ENCODE measurements at regions not wholly inside any gene's neighbourhood (a gene's known extent, or its start where the extent isn't known, plus 50 kb on each side); places are given as distances from the start of the nearest gene placed in this dataset.

GRCh38 chr3:180325958-180326357 lies 276.0 kb upstream of the TTC14 start:
- Histone ChIP-seq H3K36me3 (no peaks in the 10 kb centered on the region), H3K4me3 (no peak overlapping the region), H3K27me3 (no peaks in the 10 kb centered on the region), H3K4me1 (no peaks in the 10 kb centered on the region), H3K27ac (no peak overlapping the region), H3K9me3 (no peaks in the 10 kb centered on the region)
- 59 to 81% methylated on average over 3 of the region's 3 CpGs for WGBS, 2 donors
- no peak for ATAC-seq
- intact Hi-C loops (cut with DNase I), result no loop called here
- DNase-seq, result no peak
- no peak for TF ChIP-seq CTCF (IDR thresholded peaks at IDR 0.05)

- H3K36me3 ChIP-seq, result no peaks in the 10 kb centered on the region
- DNase-seq (no peak), ATAC-seq (no peak)
- H3K27ac ChIP-seq, result no peak overlapping the region
- peaks cover 0 to 16% (median 0%) of the 10 kb centered on the region in 11 donors for H3K9me3 ChIP-seq
- H3K4me1 ChIP-seq, result no peaks in the 10 kb centered on the region
- H3K4me3 ChIP-seq, result no peak overlapping the region
- 71 to 80% methylated on average over 3 of the region's 3 CpGs for WGBS, 2 donors
- intact Hi-C loops (cut with DNase I), result no loop called here
- H3K27me3 ChIP-seq, result no peaks in the 10 kb centered on the region
- no peak for TF ChIP-seq CTCF (IDR thresholded peaks at IDR 0.05)
Measured at GRCh38 chr3:180329187-180329586, 272.8 kb upstream of the TTC14 start.

- 72 to 82% methylated on average over 2 of the region's 2 CpGs for WGBS, 2 donors
- no peak overlapping the region for H3K4me3 ChIP-seq
- DNase-seq, result no peak
Measured at GRCh38 chr3:180329847-180330246, 272.1 kb upstream of the TTC14 start.

GRCh38 chr3:180330440-180330839 lies 271.5 kb upstream of the TTC14 start:
- H3K9me3 ChIP-seq, result peaks cover 0 to 16% (median 0%) of the 10 kb centered on the region in 11 donors
- H3K27ac ChIP-seq, result no peak overlapping the region
- DNase-seq (no peak), ATAC-seq (no peak)
- intact Hi-C loops (cut with DNase I), result no loop called here
- no peak for TF ChIP-seq CTCF (IDR thresholded peaks at IDR 0.05)
- H3K4me3 ChIP-seq, result no peak overlapping the region
- H3K36me3 ChIP-seq, result no peaks in the 10 kb centered on the region
- 89 to 96% methylated on average over 1 of the region's 1 CpG for WGBS, 2 donors
- no peaks in the 10 kb centered on the region for H3K4me1 ChIP-seq
- H3K27me3 ChIP-seq, result no peaks in the 10 kb centered on the region

More at GRCh38 chr3:180329847-180330246, 272.1 kb upstream of the TTC14 start:
- H3K27ac ChIP-seq, result no peak overlapping the region
- intact Hi-C loops (cut with DNase I), result no loop called here
- no peak for ATAC-seq
- H3K4me1 ChIP-seq, result no peaks in the 10 kb centered on the region
- no peak for TF ChIP-seq CTCF (IDR thresholded peaks at IDR 0.05)
- no peaks in the 10 kb centered on the region for H3K36me3 ChIP-seq
- H3K9me3 ChIP-seq, result peaks cover 0 to 16% (median 0%) of the 10 kb centered on the region in 11 donors
- no peaks in the 10 kb centered on the region for H3K27me3 ChIP-seq

Data from heart right ventricle (tissue), 16 donors.